H1 (cell line): ENCODE measurements at regions not wholly inside any gene's neighbourhood (a gene's known extent, or its start where the extent isn't known, plus 50 kb on each side); places are given as distances from the start of the nearest gene placed in this dataset.

ENCODE experiments used
- CHD2 ChIP-seq: IDR thresholded peaks from 2 replicates; pipeline ENCODE4 v1.6.1; 2012; ENCODE audit warnings: low read length, improper control_type of control experiment
- CREB1 ChIP-seq: IDR thresholded peaks from 2 replicates; pipeline ENCODE4 v1.6.1; 2012; ENCODE audit warnings: inconsistent platforms
- EGR1 ChIP-seq: IDR thresholded peaks from 2 replicates; pipeline ENCODE4 v1.6.1; 2011; ENCODE audit warnings: low read depth, low read length, borderline replicate concordance
- EZH2 ChIP-seq: fragments of 200-600 bp; sonication (generic); IDR thresholded peaks from 2 replicates; pipeline ENCODE4 v1.7.1; 2012; ENCODE audit warnings: low read depth, mild to moderate bottlenecking, moderate library complexity, low read length, inconsistent platforms; ENCODE audit not compliant: severe bottlenecking
- NRF1 ChIP-seq: IDR thresholded peaks from 2 replicates; pipeline ENCODE4 v1.6.1; 2011; ENCODE audit warnings: mild to moderate bottlenecking, low read depth, low read length, improper control_type of control experiment
- POLR2A ChIP-seq, 2 experiments: IDR thresholded peaks; 1 replicate in 1 of 2; 2 replicates in 1 of 2; pipeline ENCODE4 v1.6.1; 2011; ENCODE audit warnings: low read depth in 2 of 2, low read length in 2 of 2, mild to moderate bottlenecking in 2 of 2; ENCODE audit errors: control extremely low read depth in 1 of 2
- POLR2AphosphoS5 ChIP-seq: IDR thresholded peaks from 2 replicates; pipeline ENCODE4 v1.6.1; 2011; ENCODE audit warnings: low read depth, low read length
- SIRT6 ChIP-seq: IDR thresholded peaks from one replicate; pipeline ENCODE4 v1.7.1; 2012; ENCODE audit warnings: low read length, inconsistent platforms
- SIX5 ChIP-seq: IDR thresholded peaks from 2 replicates; pipeline ENCODE4 v1.6.1; 2011; ENCODE audit warnings: mild to moderate bottlenecking, low read depth, low read length
- SRF ChIP-seq: IDR thresholded peaks from 2 replicates; pipeline ENCODE4 v1.6.1; 2011; ENCODE audit warnings: mild to moderate bottlenecking, low read depth, low read length, moderate library complexity
- TF ChIP-seq, protein P1 (sequence below), 3 experiments: IDR thresholded peaks; 1 replicate in 2 of 3; 2 replicates in 1 of 3; pipeline versions ENCODE4 v1.5.1 to v1.6.1; 2011; ENCODE audit warnings: low read length in 3 of 3, mild to moderate bottlenecking in 3 of 3, inconsistent platforms in 2 of 3, low read depth in 1 of 3, moderate library complexity in 1 of 3; ENCODE audit not compliant: insufficient read depth in 1 of 3; ENCODE audit errors: control extremely low read depth in 1 of 3
- TF ChIP-seq, protein P2 (sequence below): IDR thresholded peaks from 2 replicates; pipeline ENCODE4 v1.6.1; 2011; ENCODE audit warnings: low read length, improper control_type of control experiment

DNA sequence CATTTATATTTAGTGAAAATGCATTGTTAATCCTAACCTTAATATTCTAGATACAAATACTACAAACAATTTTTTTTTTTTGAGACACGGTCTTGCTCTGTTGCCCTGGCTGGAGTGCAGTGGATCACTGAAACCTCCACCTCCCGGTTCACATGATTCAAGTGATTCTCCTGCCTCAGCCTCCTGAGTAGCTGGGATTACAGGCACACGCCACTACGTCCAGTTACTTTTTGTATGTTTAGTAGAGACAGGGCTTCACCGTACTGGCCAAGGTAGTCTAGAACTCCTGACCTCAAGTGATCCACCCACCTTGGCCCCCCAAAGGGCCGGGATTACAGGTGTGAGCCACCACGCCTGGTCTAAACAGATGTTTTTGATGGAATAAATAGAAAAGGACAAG lies 361.5 kb upstream of the NECTIN3 start:
- no peak for TF ChIP-seq EZH2
- no peak for TF ChIP-seq CHD2
- no peak for TF ChIP-seq POLR2AphosphoS5
- TF ChIP-seq, protein P1, sequence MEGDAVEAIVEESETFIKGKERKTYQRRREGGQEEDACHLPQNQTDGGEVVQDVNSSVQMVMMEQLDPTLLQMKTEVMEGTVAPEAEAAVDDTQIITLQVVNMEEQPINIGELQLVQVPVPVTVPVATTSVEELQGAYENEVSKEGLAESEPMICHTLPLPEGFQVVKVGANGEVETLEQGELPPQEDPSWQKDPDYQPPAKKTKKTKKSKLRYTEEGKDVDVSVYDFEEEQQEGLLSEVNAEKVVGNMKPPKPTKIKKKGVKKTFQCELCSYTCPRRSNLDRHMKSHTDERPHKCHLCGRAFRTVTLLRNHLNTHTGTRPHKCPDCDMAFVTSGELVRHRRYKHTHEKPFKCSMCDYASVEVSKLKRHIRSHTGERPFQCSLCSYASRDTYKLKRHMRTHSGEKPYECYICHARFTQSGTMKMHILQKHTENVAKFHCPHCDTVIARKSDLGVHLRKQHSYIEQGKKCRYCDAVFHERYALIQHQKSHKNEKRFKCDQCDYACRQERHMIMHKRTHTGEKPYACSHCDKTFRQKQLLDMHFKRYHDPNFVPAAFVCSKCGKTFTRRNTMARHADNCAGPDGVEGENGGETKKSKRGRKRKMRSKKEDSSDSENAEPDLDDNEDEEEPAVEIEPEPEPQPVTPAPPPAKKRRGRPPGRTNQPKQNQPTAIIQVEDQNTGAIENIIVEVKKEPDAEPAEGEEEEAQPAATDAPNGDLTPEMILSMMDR (IDR thresholded peaks at IDR 0.05; ENCODE audit: control extremely low read depth in 1 of 3, insufficient read depth in 1 of 3, low read depth in 1 of 3, low read length in 3 of 3), result no peak
- TF ChIP-seq NRF1, result no peak
- TF ChIP-seq, protein P2, sequence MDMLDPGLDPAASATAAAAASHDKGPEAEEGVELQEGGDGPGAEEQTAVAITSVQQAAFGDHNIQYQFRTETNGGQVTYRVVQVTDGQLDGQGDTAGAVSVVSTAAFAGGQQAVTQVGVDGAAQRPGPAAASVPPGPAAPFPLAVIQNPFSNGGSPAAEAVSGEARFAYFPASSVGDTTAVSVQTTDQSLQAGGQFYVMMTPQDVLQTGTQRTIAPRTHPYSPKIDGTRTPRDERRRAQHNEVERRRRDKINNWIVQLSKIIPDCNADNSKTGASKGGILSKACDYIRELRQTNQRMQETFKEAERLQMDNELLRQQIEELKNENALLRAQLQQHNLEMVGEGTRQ, result no peak
- no peak for TF ChIP-seq CREB1
- no peak for TF ChIP-seq POLR2A (IDR thresholded peaks at IDR 0.05; ENCODE audit: control extremely low read depth in 1 of 2, low read depth in 2 of 2, low read length in 2 of 2)
- TF ChIP-seq SIRT6, result no peak
- TF ChIP-seq EGR1, result no peak
- no peak for TF ChIP-seq SRF
- no peak for TF ChIP-seq SIX5
